HepG2 (cell line): ENCODE measurements at regions not wholly inside any gene's neighbourhood (a gene's known extent, or its start where the extent isn't known, plus 50 kb on each side); places are given as distances from the start of the nearest gene placed in this dataset.

Experiments
- ATAC-seq: fragments of 200-7000 bp; cut with Tn5 transposase; 3 replicates; pipeline ENCODE4 v1.9.1; 2020; ENCODE audit warnings: mild to moderate bottlenecking, moderate library complexity
- BruUV-seq: library from RNA; stranded (reverse); fragments of 400-500 nt; replicated peaks from 2 replicates; lab custom pipeline; 2021; lab: Mats Ljungman, UMichigan
- CTCF ChIA-PET: fragments of 300-600 bp; formaldehyde crosslinking; extraction: SDS; loops from one replicate; lab custom pipeline; 2021; ENCODE audit warnings: low total read pairs, inconsistent platforms, low intra/inter-chr PET ratio; lab: Yijun Ruan, JAX
- POLR2A ChIA-PET: fragments of 350-600 bp; sonication (Branson Sonifier 250); formaldehyde crosslinking; loops from one replicate; lab custom pipeline; 2020; ENCODE audit warnings: antibody characterized with exemption, inconsistent platforms; lab: Yijun Ruan, JAX
- DNase-seq: peaks from one replicate; pipeline ENCODE4 v3.0.0-alpha.2; 2015; ENCODE audit warnings: low spot score
- FAIRE-seq: peaks from 3 replicates; lab custom pipeline; 2011; peaks lifted over from hg19 to GRCh38; lab: Jason Lieb, UNC
- H2AFZ ChIP-seq: one replicate; pipeline ENCODE4 v1.6.1; 2011; ENCODE audit warnings: low read length, inconsistent platforms
- H3K27ac ChIP-seq: fragments of 300-600 bp; 3 replicates; pipeline ENCODE4 v1.8.0; 2011; ENCODE audit warnings: mixed run types, mild to moderate bottlenecking, mixed read lengths, low read length, inconsistent platforms; ENCODE audit not compliant: insufficient read depth; ENCODE audit errors: extremely low read length
- H3K27me3 ChIP-seq, 2 experiments: fragments of 200-600 bp in 1 of 2; 2 replicates in 1 of 2; 3 replicates in 1 of 2; pipeline versions ENCODE4 v1.6.0 to v1.8.0; 2011; ENCODE audit warnings: low read length in 2 of 2, mild to moderate bottlenecking in 2 of 2, moderate library complexity in 2 of 2, inconsistent platforms in 1 of 2; ENCODE audit not compliant: insufficient read depth in 2 of 2, control insufficient read depth in 1 of 2
- H3K36me3 ChIP-seq, 2 experiments: fragments of 200-600 bp in 1 of 2; replicated peaks in 1 of 2; 2 replicates in 1 of 2; 3 replicates in 1 of 2; pipeline versions ENCODE4 v1.5.1 to v1.8.0; 2011; ENCODE audit warnings: low read length in 2 of 2, inconsistent platforms in 1 of 2; ENCODE audit not compliant: insufficient read depth in 2 of 2, control insufficient read depth in 1 of 2
- H3K4me1 ChIP-seq: 2 replicates; pipeline ENCODE4 v1.5.1; 2012; ENCODE audit warnings: low read length, inconsistent platforms; ENCODE audit not compliant: insufficient read depth
- H3K4me2 ChIP-seq: 2 replicates; pipeline ENCODE4 v1.6.0; 2011; ENCODE audit warnings: low read depth, low read length, inconsistent platforms
- H3K4me3 ChIP-seq, 3 experiments: fragments of 200-600 bp in 1 of 3; sonication (generic), shearing (Covaris generic) in 1 of 3; replicated peaks in 1 of 3; 2 replicates each; pipeline ENCODE4 v1.5.1; 2011 to 2016; ENCODE audit warnings: low read length in 3 of 3, inconsistent platforms in 2 of 3, low read depth in 2 of 3, mild to moderate bottlenecking in 2 of 3, control low read depth in 1 of 3, mixed read lengths in 1 of 3; ENCODE audit not compliant: insufficient read depth in 1 of 3
- H3K79me2 ChIP-seq: one replicate; pipeline ENCODE4 v1.6.1; 2011; ENCODE audit warnings: low read length, inconsistent platforms; ENCODE audit not compliant: insufficient read depth
- H3K9ac ChIP-seq: 2 replicates; pipeline ENCODE4 v1.6.0; 2011; ENCODE audit warnings: mild to moderate bottlenecking, low read depth, low read length, inconsistent platforms; ENCODE audit not compliant: insufficient read depth
- H3K9me3 ChIP-seq: 2 replicates; pipeline ENCODE4 v1.5.1; 2012; ENCODE audit warnings: mild to moderate bottlenecking, low read length
- H4K20me1 ChIP-seq: 2 replicates; pipeline ENCODE4 v1.6.0; 2011; ENCODE audit warnings: inconsistent platforms, mild to moderate bottlenecking, low read length, moderate library complexity; ENCODE audit not compliant: insufficient read depth
- CEBPB ChIP-seq: IDR thresholded peaks from 2 replicates; pipeline ENCODE4 v1.6.1; 2011; ENCODE audit warnings: low read depth, low read length, improper control_type of control experiment, borderline replicate concordance
- E2F1 ChIP-seq: sonication (generic); formaldehyde crosslinking; IDR thresholded peaks from 2 replicates; pipeline ENCODE4 v1.5.0; 2020; ENCODE audit warnings: missing genetic modification reagents
- FOXK1 ChIP-seq: sonication (generic); formaldehyde crosslinking; IDR thresholded peaks from 2 replicates; pipeline ENCODE4 v1.4.0; 2020; ENCODE audit warnings: low read depth, missing genetic modification reagents, borderline replicate concordance
- GATAD2A ChIP-seq: IDR thresholded peaks from 2 replicates; pipeline ENCODE4 v1.6.1; 2016
- MAZ ChIP-seq, 2 experiments: sonication (generic) in 1 of 2; formaldehyde crosslinking in 1 of 2; IDR thresholded peaks; 2 replicates each; pipeline versions ENCODE4 v1.5.0 to v1.6.1; 2012 to 2020; ENCODE audit warnings: low read depth in 2 of 2, mild to moderate bottlenecking in 2 of 2, borderline replicate concordance in 1 of 2, improper control_type of control experiment in 1 of 2, low read length in 1 of 2, missing genetic modification reagents in 1 of 2, moderate library complexity in 1 of 2
- TOE1 ChIP-seq: sonication (generic); formaldehyde crosslinking; IDR thresholded peaks from 2 replicates; pipeline ENCODE4 v1.4.0; 2020; ENCODE audit warnings: mild to moderate bottlenecking, missing genetic modification reagents
- ZNF224 ChIP-seq: sonication (generic); formaldehyde crosslinking; IDR thresholded peaks from 2 replicates; pipeline ENCODE4 v1.5.0; 2020; ENCODE audit warnings: mild to moderate bottlenecking, missing genetic modification reagents
- ZNF276 ChIP-seq: sonication (generic); formaldehyde crosslinking; IDR thresholded peaks from 2 replicates; pipeline ENCODE4 v1.4.0; 2020; ENCODE audit warnings: mild to moderate bottlenecking, low read depth, missing genetic modification reagents
- ZNF607 ChIP-seq: sonication (generic); formaldehyde crosslinking; IDR thresholded peaks from 2 replicates; pipeline ENCODE4 v1.5.1; 2020; ENCODE audit warnings: missing genetic modification reagents, mild to moderate bottlenecking, borderline replicate concordance
- ZNF775 ChIP-seq: sonication (generic); formaldehyde crosslinking; IDR thresholded peaks from 2 replicates; pipeline ENCODE4 v1.4.0; 2020; ENCODE audit warnings: missing genetic modification reagents, mild to moderate bottlenecking, moderate library complexity, borderline replicate concordance
- ZSCAN25 ChIP-seq: sonication (generic); formaldehyde crosslinking; IDR thresholded peaks from 2 replicates; pipeline ENCODE4 v1.8.0; 2022; ENCODE audit warnings: mild to moderate bottlenecking, missing genetic modification reagents
- WGBS: methylation state at CpG from one replicate; pipeline ENCODE4 v1.1.6; 2017; ENCODE audit warnings: low lambda C conversion rate; 5-methylcytosine and 5-hydroxymethylcytosine counted together
- in situ Hi-C: cut with HindIII; loops from 2 replicates; pipeline ENCODE4 v1.10.0; 2017; ENCODE audit warnings: low pct_unique_long_range_greater_than_20kb; ENCODE audit not compliant: extremely low pct_ligation_motif_present
- intact Hi-C: fragments of 100-400 bp; cut with micrococcal nuclease; formaldehyde crosslinking; loops from one replicate; pipeline ENCODE4 v1.10.0; 2022; ENCODE audit not compliant: unreplicated experiment
- TF ChIP-seq, protein P1 (sequence below): sonication (generic); formaldehyde crosslinking; conservative IDR thresholded peaks from 2 replicates; pipeline ENCODE4 v1.4.0; 2020; ENCODE audit warnings: mild to moderate bottlenecking, missing genetic modification reagents, moderate library complexity

GRCh38 chr14:71320734-71321573, 413.7 kb downstream of the PCNX1 start (continued):
- TF ChIP-seq FOXK1 (CRISPR knock-in tag) (no peak), ZNF607 (CRISPR knock-in tag) (no peak), TOE1 (no peak), E2F1 (CRISPR knock-in tag) (no peak)

GRCh38 chr14:71321574-71322315, 414.5 kb downstream of the PCNX1 start:
- Histone ChIP-seq H3K27ac (peak overlapping the region; percentile 82), H4K20me1 (peaks cover 6% of the 10 kb centered on the region; the same call in 1 of the 2 replicates), H3K36me3 (no peaks in the 10 kb centered on the region), H3K4me3 (peak overlapping the region; percentile 85 to 95 (median 86)), H2AFZ (peak overlapping the region; percentile 50), H3K4me1 (peaks cover 41% of the 10 kb centered on the region), H3K79me2 (peaks cover 47% of the 10 kb centered on the region), H3K9ac (peak overlapping the region; percentile 87), H3K4me2 (peak overlapping the region; percentile 81), H3K27me3 (no peaks in the 10 kb centered on the region; a peak in 1 of 5 replicates), H3K9me3 (no peaks in the 10 kb centered on the region)
- 2% methylated on average over 22 of the region's 25 CpGs for WGBS
- in situ Hi-C loops: no loop called here
- FAIRE-seq (peak; percentile 86), DNase-seq (peak; percentile 72), ATAC-seq (peak; percentile 27)
- POLR2A ChIA-PET: interaction anchor here (1.0 to 1.9 kb wide), 3 partner anchors 8 to 21 kb away, joined by 4 to 12 read pairs (median 4); no protein-coding TSS in a partner anchor
- BruUV-seq: TSS peak; percentile 73
- CTCF ChIA-PET: interaction anchor here (1.2 kb wide), 1 partner anchor 82 kb away, joined by 3 read pairs; no protein-coding TSS in a partner anchor
- intact Hi-C loops: loop anchor here (1.0 to 5.0 kb wide), 3 partner anchors 82 to 431 kb away; no protein-coding TSS in a partner anchor
- TF ChIP-seq GATAD2A (CRISPR knock-in tag): 0 out of 2 replicates have a peak, but pooled peaks have one; percentile 4
- 0 out of 2 replicates have a peak, but pooled peaks have one; percentile 64 for TF ChIP-seq ZNF224 (CRISPR knock-in tag)
- no peak for TF ChIP-seq ZNF276 (CRISPR knock-in tag)
- peak; percentile 45; the same call in 1 of the 2 replicates for TF ChIP-seq ZNF775 (CRISPR knock-in tag)
- TF ChIP-seq MAZ (IDR thresholded peaks at IDR 0.05; ENCODE audit: borderline replicate concordance, low read depth, low read length): no peak
- 0 out of 2 replicates have a peak, but pooled peaks have one; percentile 3 for TF ChIP-seq MAZ (CRISPR knock-in tag; IDR thresholded peaks at IDR 0.05; ENCODE audit: low read depth)
- TF ChIP-seq, protein P1, sequence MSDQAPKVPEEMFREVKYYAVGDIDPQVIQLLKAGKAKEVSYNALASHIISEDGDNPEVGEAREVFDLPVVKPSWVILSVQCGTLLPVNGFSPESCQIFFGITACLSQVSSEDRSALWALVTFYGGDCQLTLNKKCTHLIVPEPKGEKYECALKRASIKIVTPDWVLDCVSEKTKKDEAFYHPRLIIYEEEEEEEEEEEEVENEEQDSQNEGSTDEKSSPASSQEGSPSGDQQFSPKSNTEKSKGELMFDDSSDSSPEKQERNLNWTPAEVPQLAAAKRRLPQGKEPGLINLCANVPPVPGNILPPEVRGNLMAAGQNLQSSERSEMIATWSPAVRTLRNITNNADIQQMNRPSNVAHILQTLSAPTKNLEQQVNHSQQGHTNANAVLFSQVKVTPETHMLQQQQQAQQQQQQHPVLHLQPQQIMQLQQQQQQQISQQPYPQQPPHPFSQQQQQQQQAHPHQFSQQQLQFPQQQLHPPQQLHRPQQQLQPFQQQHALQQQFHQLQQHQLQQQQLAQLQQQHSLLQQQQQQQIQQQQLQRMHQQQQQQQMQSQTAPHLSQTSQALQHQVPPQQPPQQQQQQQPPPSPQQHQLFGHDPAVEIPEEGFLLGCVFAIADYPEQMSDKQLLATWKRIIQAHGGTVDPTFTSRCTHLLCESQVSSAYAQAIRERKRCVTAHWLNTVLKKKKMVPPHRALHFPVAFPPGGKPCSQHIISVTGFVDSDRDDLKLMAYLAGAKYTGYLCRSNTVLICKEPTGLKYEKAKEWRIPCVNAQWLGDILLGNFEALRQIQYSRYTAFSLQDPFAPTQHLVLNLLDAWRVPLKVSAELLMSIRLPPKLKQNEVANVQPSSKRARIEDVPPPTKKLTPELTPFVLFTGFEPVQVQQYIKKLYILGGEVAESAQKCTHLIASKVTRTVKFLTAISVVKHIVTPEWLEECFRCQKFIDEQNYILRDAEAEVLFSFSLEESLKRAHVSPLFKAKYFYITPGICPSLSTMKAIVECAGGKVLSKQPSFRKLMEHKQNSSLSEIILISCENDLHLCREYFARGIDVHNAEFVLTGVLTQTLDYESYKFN: 0 out of 2 replicates have a peak, but pooled peaks have one; percentile 16
- TF ChIP-seq CEBPB: peak; percentile 10; the same call in 1 of the 2 replicates
- no peak for TF ChIP-seq ZSCAN25 (CRISPR knock-in tag)
